GM10266 (cell line): ENCODE measurements at regions not wholly inside any gene's neighbourhood (a gene's known extent, or its start where the extent isn't known, plus 50 kb on each side); places are given as distances from the start of the nearest gene placed in this dataset.

Experiments
- DNase-seq: peaks from one replicate; pipeline ENCODE4 v3.0.0; 2012; ENCODE audit errors: extremely low spot score
- TF ChIP-seq, protein P1 (sequence below): IDR thresholded peaks from 2 replicates; pipeline ENCODE4 v1.5.1; 2012; ENCODE audit warnings: mild to moderate bottlenecking, low read depth; ENCODE audit not compliant: control insufficient read depth, insufficient read depth; ENCODE audit errors: missing control alignments

DNA sequence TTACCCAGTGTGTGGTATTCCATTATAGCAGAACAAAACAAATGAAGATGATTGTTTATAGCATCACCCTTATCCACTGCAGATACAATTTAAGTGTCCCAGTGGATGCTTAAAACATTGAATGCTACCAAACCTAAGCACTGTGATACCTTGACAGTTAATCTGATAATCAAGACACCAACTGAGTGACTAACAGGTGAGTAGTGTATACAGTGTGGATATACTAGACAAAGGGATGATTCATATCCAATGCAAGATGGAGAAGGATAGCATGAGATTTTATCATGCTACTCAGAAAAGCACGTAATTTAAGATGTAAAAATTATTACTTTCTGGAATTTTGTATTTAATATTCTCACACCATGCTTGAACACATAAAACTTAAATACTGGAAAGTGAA, 1449.0 kb downstream of the OTOL1 start:
- DNase-seq: no peak
- TF ChIP-seq, protein P1, sequence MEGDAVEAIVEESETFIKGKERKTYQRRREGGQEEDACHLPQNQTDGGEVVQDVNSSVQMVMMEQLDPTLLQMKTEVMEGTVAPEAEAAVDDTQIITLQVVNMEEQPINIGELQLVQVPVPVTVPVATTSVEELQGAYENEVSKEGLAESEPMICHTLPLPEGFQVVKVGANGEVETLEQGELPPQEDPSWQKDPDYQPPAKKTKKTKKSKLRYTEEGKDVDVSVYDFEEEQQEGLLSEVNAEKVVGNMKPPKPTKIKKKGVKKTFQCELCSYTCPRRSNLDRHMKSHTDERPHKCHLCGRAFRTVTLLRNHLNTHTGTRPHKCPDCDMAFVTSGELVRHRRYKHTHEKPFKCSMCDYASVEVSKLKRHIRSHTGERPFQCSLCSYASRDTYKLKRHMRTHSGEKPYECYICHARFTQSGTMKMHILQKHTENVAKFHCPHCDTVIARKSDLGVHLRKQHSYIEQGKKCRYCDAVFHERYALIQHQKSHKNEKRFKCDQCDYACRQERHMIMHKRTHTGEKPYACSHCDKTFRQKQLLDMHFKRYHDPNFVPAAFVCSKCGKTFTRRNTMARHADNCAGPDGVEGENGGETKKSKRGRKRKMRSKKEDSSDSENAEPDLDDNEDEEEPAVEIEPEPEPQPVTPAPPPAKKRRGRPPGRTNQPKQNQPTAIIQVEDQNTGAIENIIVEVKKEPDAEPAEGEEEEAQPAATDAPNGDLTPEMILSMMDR: no peak

DNA sequence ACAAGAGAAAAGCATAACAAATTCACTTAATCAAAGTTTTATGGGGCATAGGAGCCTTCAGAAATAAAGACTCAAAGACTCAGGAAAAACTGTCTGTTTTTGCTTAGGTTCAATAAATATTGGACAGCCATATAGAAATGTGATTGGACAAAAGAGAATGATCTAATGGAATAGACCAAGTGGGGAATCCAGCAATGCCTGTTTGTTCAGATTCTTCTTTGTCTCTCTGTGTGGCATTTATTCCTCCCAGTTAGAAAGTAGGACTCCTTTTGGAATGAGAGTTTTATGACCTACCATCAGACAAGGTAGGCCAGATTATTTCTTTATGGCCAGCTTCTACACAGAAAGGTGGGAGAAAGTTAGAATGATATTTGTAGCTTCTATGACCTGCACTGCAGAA, 1460.1 kb downstream of the OTOL1 start:
- TF ChIP-seq, protein P1: no peak
- no peak for DNase-seq

- TF ChIP-seq, protein P1: no peak
- no peak for DNase-seq
These were observed 1463.7 kb downstream of the OTOL1 start for GRCh38 chr3:162960269-162960668.

GRCh38 chr3:162970292-162970691, 1473.7 kb downstream of the OTOL1 start:
- no peak for DNase-seq
- TF ChIP-seq, protein P1: no peak

GRCh38 chr3:162971715-162972114, 1475.1 kb downstream of the OTOL1 start:
- TF ChIP-seq, protein P1: no peak
- DNase-seq: no peak

DNA sequence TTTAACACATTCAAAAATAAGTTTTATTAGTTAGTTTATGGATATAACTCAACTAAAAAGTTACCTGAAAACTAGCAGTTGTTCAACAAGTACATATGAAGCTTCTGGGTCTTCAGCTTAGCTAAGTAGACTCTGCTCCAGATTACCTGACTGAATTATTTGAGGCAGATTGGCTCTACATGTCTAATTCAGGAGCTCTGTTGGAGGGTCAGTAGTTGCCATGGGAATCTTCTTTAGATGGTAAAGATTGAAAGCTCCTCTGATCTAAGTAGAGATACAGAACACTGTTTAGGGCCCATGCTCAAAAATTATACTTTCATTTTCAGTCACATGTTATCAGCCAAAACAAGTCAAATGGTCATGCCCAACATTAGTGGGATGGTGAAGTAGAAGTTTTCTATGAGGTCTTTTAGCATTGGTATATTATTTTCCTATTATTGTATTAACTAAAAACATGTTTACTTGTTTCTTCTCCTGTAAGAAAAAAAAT, 1476.9 kb downstream of the OTOL1 start:
- TF ChIP-seq, protein P1: no peak
- no peak for DNase-seq

DNA sequence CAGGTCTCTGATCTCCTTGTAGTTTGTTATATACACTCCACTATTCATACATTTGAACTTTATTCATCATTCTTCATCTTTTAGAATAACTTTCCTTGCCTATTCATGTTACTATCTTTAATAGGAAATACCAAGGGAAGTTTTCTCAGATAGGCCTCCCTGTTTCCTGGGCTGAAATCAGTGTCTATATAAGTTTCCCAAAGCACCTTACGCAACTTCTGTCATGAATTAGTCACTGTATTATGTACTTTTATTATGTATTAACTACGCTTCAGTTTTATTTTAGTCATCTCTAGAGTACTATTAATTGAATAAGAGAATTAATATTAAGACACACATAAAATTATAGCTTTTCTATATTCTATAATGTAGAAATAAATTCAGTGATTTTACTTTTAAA, 1481.5 kb downstream of the OTOL1 start:
- TF ChIP-seq, protein P1: no peak
- no peak for DNase-seq
